Hematopoietic multipotent progenitor cell treated with erythropoietin and hydrocortisone succinate and interleukin-3 and kit ligand, for 4 days (in vitro differentiated cells): ENCODE measurements at regions not wholly inside any gene's neighbourhood (a gene's known extent, or its start where the extent isn't known, plus 50 kb on each side); places are given as distances from the start of the nearest gene placed in this dataset.

Experiments used
- DNase-seq: peaks from one replicate; pipeline ENCODE4 v3.0.0-alpha.2; 2015

GRCh38 chr2:220673151-220673874 lies 898.8 kb downstream of the EPHA4 start:
- no peak for DNase-seq

DNA sequence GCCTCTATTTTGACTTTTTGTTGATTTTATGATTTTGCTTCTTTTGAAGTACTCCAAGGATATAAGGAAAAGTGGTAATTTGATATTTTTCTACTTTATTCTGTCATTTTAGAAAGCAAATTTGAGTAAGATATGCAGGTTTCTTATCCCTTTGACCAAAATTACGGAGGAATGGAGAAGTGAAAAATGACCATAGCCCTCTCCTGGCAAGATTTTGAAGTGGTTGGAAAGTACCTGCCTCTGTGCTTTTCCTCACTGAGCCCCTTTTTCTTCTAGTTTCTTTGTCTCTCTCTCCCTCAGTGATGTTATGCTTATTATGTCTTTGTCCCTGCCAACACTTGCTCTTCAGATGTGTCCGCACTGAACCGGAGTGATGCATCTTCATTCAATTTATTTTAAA lies 898.1 kb downstream of the EPHA4 start:
- DNase-seq = no peak

DNA sequence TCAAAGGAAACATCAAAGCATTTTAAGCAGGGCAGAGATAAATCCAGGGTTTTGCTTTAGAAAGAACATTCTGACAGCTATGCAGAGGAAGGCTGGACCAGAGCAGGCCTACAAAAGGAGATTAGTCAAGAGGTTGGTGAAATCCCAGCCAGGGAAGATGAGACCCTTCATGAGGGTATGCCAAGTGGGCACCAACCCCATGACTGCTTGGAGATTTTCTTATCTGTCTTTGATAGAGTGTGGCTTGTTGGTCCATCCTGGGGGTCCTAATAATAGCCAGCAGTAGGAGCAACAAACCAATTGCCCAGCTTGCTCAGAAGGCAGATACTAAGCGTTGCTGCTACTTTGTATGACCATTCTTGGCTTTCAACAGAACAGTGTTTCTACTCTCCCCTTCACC lies 895.4 kb downstream of the EPHA4 start:
- no peak for DNase-seq

DNA sequence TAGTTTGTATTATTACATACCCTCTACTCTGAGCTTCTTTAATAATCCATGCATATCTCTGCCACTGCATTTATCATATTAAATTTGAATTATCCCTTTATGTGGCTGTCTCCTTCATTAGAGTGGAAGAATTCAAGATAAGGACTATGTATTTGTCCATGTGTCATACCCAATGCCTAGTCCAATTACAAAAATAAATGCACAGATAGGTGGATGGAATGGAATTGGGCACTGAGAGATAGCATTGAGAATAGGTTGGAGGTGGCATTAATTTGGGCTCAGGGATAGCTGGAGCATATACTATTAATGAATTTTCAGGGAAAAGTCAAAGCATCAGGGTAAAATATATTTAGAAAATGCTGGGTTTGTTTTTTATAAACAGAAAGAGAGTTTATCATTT lies 893.2 kb downstream of the EPHA4 start:
- DNase-seq = no peak

DNA sequence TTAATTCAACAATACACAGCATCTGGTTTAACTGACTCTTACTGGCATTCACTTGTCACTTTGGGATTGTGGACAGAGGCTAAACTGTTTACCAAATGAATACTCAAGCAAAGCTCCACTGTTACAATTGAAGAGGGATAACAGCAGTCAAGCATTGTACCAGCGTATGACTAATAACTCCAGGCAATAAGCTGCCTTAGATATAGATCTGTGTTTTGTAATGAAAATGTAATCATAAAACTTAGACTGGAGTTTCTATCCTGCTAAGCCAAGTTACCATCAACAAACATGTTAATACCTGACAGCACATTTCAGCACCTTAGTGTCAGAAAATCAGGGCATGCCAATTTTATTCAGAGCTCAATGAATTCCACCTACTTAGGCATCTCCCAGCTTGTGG lies 889.5 kb downstream of the EPHA4 start:
- DNase-seq = no peak

- no peak for DNase-seq
These were observed 888.0 kb downstream of the EPHA4 start for GRCh38 chr2:220684099-220684498.

DNA sequence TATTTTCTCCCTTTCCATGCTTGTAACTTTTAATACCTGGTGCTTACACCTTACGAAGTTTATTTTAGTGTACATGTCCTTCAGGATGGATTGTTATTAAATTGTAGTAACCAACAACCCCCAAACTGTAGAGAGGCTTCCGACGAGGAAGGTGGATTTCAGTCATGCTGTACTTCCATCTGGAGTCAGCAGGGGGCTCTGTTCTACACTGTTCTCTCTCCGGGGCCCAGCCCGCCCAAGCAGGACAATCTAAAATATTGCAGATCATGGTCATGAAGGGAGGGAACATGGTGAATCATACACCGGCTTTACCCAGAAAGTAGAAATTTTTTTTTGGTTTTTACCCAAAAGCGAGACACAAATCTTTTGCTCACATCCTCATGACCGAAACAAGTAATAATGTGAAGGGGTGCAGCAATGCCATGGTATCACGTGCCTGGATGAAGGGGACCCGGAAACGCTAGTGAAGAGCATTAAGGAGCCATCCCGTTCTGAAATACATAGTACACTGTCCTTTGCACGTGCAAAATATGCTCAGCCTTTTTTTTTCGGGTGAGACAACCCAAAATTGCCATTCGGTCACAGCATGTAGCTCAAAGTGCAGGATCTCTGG lies 884.8 kb downstream of the EPHA4 start:
- peak; percentile 75 for DNase-seq

GRCh38 chr2:220695397-220696279 lies 876.5 kb downstream of the EPHA4 start:
- DNase-seq = no peak

DNA sequence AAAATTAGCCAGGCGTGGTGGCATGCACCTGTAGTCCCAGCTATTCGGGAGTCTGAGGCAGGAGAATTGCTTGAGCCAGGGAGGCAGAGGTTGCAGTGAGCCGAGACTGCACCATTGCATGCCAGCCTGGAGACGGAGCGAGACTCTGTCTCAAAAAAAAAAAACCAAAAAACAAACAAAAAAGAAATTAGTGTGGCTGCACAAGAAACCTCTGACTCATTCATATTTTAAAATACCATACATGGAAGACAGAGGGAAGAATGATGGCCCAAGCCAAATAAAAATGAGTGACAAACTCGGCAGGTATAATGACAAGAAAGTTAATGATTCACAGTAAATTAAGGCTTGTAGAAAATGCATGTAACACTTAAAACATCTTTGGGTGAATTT lies 875.8 kb downstream of the EPHA4 start:
- no peak for DNase-seq

DNA sequence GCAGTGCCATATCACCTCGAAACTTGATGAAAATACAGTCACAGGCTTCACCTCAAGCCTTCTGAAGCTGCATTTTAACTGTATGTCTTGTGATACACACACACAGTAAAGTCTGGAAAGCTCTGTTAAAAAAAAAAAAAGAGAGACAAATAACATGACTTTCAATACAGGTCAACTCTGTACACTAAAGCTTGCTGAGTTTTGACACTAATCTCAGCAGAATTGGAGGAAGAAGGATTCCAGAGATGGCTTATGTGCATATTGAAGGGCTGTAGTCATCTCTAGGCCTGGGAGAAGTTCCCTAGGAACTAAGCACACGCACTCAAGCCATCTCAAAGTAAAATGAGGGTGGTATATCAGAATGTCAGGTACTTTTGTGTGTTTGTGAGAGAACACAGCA lies 875.1 kb downstream of the EPHA4 start:
- DNase-seq = no peak

GRCh38 chr2:220701115-220701514 lies 871.0 kb downstream of the EPHA4 start:
- no peak for DNase-seq

DNA sequence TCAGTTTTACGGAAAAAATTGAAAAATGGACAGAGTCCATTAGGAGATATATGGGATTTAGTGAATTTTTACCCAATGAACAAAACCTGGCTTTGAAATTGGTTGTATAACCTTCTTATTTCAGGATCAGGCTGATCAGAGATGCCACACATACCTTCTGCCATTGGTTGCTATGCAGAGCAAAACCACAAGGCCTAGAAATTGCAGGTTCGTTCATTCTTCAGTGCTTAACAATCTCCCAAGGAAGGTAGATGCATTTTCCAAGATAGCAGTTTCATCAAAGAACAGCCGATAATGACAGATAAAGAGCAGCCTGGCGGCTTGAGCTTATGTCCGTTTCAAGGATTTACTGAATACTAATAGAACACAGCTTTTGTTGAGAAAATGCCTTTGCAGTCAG lies 868.8 kb downstream of the EPHA4 start:
- no peak for DNase-seq

DNA sequence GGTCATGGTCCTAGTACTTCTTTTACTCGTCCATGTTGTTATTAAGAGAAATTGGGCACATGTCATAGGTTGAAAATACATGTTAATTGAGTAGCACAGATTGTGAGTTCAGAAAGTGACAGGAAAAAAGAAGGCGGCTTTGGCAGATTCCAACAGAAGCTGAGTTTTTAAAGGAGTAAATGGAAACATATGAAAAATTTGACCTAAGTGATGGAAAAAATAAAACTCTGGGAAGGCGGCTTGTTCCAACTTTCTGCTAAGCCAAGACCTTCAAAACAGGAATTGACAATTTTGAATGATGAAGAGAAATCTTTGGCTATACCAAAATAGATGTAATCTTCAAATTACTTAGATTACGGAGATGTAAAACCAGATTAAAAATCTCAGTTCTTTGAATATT lies 868.0 kb downstream of the EPHA4 start:
- DNase-seq = no peak

DNA sequence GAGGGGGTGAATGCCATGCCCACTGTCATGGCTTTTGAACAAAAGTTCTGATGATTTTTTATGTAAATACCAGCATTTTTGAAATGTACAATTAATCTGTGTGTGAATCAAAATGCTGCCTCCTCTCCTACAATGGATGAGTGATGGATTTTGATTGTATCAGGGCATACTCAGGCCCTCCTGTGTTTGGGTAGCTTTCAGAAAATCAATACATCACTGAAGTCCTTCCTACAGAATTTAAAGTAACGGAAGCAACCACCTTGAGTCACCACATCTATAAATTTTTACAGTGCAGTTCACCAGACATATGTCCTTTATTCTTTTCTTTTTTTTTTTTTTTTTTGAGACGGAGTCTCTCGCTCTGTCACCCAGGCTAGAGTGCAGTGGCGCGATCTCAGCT lies 867.3 kb downstream of the EPHA4 start:
- no peak for DNase-seq

DNA sequence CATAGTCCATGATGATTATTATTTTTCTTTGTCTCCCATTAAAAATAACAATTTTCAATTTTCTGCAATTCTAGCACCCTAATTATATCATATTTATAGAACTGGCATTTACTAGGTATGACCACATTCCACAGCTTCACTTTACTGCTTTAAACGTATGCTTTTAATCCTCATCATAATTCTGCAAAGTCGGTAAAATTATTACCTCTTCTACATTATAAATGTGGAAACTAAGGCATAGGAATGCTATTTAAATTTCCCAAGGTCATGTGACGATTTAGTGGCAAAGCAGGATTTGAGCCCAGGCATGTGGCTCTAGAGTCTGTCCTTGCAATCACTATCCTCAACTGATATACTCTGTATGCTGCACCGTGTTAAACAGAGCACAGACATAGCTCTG lies 866.4 kb downstream of the EPHA4 start:
- no peak for DNase-seq

GRCh38 chr2:220707261-220707660 lies 864.8 kb downstream of the EPHA4 start:
- no peak for DNase-seq

GRCh38 chr2:220708366-220708765 lies 863.7 kb downstream of the EPHA4 start:
- no peak for DNase-seq

GRCh38 chr2:220717283-220717682 lies 854.8 kb downstream of the EPHA4 start:
- no peak for DNase-seq

DNA sequence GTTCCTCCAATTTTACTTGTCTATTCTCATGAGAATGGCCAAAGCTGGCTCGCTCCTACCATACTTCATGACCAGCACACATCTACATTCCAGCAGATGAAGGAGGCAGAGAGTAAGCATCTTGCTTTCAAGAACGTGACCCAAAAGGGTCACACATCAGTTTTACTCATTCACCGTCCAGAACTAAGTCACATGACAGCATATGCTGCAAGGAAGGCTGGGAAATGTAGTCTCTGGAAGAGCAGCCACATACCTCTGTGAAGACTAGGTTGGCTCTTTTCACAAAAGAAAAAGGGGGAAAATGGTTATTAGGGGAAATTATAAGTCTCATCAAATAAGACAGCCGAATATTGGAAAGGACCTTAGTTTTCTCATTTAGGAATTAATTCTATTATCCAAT lies 835.3 kb downstream of the EPHA4 start:
- DNase-seq = no peak

DNA sequence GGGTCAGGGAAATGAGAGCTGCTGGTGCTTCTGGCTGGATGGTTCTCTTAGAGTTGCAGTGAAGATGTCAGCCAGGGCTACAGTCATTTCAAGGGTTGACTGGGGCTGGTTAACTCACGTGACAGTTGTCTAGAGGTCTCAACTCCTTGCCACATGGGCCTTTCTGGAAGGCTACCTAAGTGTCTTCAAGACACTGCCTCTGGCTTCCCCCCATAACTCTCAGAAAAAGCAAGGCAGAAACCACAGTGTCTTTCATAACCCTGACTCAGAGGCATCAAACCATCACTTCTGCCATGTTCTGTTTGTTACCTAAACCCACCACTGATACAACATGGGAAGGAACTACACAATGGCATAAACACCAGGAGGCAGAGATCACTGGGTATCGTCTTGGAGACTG lies 828.9 kb downstream of the EPHA4 start:
- no peak for DNase-seq

DNA sequence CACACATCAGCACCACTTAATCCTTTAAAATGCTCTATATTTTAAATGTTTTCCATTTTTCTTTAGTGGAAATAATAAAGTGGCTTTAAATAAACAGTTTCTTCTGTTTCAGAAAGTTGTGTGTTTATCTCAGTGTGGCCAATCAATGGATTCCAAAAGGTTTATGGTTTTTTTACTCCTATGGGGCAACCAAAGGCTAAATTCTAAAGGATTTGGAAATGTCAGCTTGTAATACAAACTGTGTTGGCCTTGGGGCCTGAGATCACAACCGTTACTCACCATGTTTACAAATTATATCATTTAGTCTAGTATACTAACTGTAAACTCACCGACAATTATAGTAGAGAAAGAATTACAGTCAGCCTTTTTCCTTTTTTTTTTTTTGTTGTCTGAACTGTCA lies 827.2 kb downstream of the EPHA4 start:
- DNase-seq = no peak

DNA sequence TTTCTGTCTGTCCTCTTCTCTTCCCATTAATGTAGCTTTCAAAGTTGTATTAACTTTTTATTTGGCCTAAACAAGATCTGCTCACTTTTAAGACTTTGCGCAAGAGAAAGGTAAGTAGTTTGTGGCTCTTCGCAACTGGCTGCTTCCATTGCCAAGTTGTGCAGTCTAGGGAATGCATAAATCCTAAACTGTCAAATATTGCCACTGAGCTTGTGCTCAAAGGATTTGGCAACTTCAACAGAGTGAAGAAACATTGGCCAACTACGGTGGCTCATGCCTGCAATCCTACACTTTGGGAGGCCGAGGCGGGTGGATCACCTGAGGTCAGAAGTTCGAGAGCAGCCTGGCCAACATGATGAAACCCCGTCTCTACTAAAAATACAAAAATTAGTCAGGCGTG lies 826.4 kb downstream of the EPHA4 start:
- DNase-seq = no peak

GRCh38 chr2:220747736-220748135 lies 824.4 kb downstream of the EPHA4 start:
- DNase-seq = no peak

DNA sequence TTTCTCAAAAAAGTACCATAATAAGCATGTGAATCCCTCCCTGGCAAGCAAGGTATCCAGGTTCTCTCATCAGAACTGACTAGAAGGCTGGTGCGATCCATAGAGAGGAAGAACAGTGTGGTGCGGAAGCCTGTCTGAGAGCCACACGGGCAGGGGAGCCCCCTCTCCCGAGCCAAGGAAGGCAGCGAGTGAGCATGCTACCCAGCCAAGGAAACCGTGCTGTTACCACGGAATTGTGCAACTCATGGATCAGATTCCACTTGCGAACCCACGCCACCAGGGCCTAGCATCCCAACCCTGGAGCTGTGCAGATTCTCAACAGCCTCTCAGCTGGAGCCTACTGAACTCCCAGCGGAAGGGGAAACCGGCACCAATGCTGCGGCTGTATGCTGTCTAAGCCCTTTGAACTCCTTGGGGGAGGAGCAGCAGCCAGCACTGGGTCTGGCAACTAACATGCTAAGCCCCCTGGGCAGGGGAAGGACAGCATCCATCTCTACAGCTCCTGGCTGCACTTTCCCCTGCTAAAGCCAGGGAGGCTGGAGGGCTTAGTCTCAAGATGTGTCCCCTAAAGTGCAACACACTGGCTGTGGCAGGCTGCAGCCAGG lies 823.1 kb downstream of the EPHA4 start:
- no peak for DNase-seq
